AG09309 (cell line): ENCODE measurements at regions not wholly inside any gene's neighbourhood (a gene's known extent, or its start where the extent isn't known, plus 50 kb on each side); places are given as distances from the start of the nearest gene placed in this dataset.

Experiments used
- DNase-seq: peaks from one replicate; pipeline ENCODE4 v3.0.0-alpha.2; 2010; ENCODE audit warnings: low read depth
- H3K4me3 ChIP-seq: 2 replicates; pipeline ENCODE4 v1.5.1; 2011; ENCODE audit warnings: mild to moderate bottlenecking, low read depth, low read length, moderate library complexity; ENCODE audit not compliant: control insufficient read depth
- TF ChIP-seq, protein P1 (sequence below): IDR thresholded peaks from 2 replicates; pipeline ENCODE4 v1.5.1; 2011; ENCODE audit warnings: mild to moderate bottlenecking, low read depth, low read length, inconsistent platforms; ENCODE audit not compliant: insufficient read depth, control insufficient read depth; ENCODE audit errors: missing control alignments

GRCh38 chr4:152044331-152045036 lies 283.7 kb upstream of the GATB start:
- no peak for DNase-seq
- TF ChIP-seq, protein P1, sequence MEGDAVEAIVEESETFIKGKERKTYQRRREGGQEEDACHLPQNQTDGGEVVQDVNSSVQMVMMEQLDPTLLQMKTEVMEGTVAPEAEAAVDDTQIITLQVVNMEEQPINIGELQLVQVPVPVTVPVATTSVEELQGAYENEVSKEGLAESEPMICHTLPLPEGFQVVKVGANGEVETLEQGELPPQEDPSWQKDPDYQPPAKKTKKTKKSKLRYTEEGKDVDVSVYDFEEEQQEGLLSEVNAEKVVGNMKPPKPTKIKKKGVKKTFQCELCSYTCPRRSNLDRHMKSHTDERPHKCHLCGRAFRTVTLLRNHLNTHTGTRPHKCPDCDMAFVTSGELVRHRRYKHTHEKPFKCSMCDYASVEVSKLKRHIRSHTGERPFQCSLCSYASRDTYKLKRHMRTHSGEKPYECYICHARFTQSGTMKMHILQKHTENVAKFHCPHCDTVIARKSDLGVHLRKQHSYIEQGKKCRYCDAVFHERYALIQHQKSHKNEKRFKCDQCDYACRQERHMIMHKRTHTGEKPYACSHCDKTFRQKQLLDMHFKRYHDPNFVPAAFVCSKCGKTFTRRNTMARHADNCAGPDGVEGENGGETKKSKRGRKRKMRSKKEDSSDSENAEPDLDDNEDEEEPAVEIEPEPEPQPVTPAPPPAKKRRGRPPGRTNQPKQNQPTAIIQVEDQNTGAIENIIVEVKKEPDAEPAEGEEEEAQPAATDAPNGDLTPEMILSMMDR = no peak
- no peak overlapping the region for H3K4me3 ChIP-seq

DNA sequence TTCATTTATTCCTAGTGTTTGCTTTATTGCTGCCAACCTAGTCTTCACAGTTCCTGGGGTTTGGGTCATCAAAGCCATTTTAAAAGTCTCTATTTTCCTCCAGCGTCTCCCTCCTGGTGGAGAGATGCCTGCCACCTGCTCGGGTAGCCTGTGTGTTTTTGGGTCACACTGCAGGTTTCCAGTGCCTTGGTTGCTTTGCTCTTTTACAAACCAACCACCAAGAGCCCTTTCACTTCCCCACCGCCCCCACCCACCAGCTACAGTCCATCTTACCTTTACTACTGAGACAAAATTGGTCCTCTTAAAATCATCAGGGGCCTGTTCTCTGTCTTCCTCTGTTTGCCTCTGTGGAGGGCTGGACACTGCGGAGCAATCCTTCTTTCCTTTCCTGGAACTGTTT lies 280.5 kb upstream of the GATB start:
- H3K4me3 ChIP-seq = no peak overlapping the region
- no peak for DNase-seq
- TF ChIP-seq, protein P1 = no peak

- TF ChIP-seq, protein P1 = no peak
- DNase-seq = no peak
Observed at GRCh38 chr4:152039691-152040090, 278.9 kb upstream of the GATB start.

GRCh38 chr4:152039023-152039481 lies 278.2 kb upstream of the GATB start:
- DNase-seq = no peak
- TF ChIP-seq, protein P1 = no peak

More at GRCh38 chr4:152039691-152040090, 278.9 kb upstream of the GATB start:
- no peak overlapping the region for H3K4me3 ChIP-seq

GRCh38 chr4:152038238-152038637 lies 277.4 kb upstream of the GATB start:
- no peak overlapping the region for H3K4me3 ChIP-seq
- no peak for DNase-seq
- TF ChIP-seq, protein P1 = no peak

More at GRCh38 chr4:152039023-152039481, 278.2 kb upstream of the GATB start:
- H3K4me3 ChIP-seq = no peak overlapping the region

DNA sequence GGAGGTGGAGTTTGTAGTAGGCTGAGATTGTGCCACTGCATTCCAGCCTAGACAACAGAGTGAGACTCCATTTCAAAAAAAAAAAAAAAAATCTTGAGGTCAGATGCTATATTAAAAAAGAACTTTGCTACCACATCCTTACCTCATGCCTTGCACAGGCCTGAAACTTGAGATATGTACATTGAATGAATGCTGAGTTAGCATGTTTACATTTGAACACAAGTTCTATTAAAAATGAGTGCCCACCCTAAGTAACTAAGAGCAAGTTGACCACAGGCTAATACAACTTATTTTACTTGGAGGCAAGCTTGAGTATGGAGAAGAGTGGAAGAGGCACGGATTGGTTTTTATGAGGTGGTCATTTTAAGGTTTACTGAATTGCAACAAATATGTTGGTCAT lies 276.6 kb upstream of the GATB start:
- TF ChIP-seq, protein P1 = no peak
- no peak overlapping the region for H3K4me3 ChIP-seq
- no peak for DNase-seq

- TF ChIP-seq, protein P1 = no peak
- no peak overlapping the region for H3K4me3 ChIP-seq
- DNase-seq = no peak
Observed at GRCh38 chr4:152033621-152034020, 272.8 kb upstream of the GATB start.
